ENCODE measurements at regions not wholly inside any gene's neighbourhood (a gene's known extent, or its start where the extent isn't known, plus 50 kb on each side); places are given as distances from the start of the nearest gene placed in this dataset.

GRCh38 chr6:81565071-81565470 is 187.4 kb downstream of the TENT5A start:
- TF ChIP-seq RXRA (IDR thresholded peaks at IDR 0.05): no peak
- TF ChIP-seq FOXA2 (IDR thresholded peaks at IDR 0.05): no peak
- no peak for TF ChIP-seq CTCF (IDR thresholded peaks at IDR 0.05; ENCODE audit: low read depth, low read length, missing input control)
- no peak for TF ChIP-seq JUND (IDR thresholded peaks at IDR 0.05)
- TF ChIP-seq RAD21 (IDR thresholded peaks at IDR 0.05): no peak
- no peak for TF ChIP-seq SP1 (IDR thresholded peaks at IDR 0.05)
- no peak for TF ChIP-seq NR2F2 (IDR thresholded peaks at IDR 0.05)
- TF ChIP-seq REST (IDR thresholded peaks at IDR 0.05): no peak
- no peak for TF ChIP-seq YY1 (IDR thresholded peaks at IDR 0.05)
- TF ChIP-seq EGR1 (IDR thresholded peaks at IDR 0.05; ENCODE audit: low read depth in 2 of 2): no peak
- TF ChIP-seq, protein P1, sequence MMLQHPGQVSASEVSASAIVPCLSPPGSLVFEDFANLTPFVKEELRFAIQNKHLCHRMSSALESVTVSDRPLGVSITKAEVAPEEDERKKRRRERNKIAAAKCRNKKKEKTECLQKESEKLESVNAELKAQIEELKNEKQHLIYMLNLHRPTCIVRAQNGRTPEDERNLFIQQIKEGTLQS (IDR thresholded peaks at IDR 0.05): no peak
